ENCODE measurements at regions not wholly inside any gene's neighbourhood (a gene's known extent, or its start where the extent isn't known, plus 50 kb on each side); places are given as distances from the start of the nearest gene placed in this dataset.

DNA sequence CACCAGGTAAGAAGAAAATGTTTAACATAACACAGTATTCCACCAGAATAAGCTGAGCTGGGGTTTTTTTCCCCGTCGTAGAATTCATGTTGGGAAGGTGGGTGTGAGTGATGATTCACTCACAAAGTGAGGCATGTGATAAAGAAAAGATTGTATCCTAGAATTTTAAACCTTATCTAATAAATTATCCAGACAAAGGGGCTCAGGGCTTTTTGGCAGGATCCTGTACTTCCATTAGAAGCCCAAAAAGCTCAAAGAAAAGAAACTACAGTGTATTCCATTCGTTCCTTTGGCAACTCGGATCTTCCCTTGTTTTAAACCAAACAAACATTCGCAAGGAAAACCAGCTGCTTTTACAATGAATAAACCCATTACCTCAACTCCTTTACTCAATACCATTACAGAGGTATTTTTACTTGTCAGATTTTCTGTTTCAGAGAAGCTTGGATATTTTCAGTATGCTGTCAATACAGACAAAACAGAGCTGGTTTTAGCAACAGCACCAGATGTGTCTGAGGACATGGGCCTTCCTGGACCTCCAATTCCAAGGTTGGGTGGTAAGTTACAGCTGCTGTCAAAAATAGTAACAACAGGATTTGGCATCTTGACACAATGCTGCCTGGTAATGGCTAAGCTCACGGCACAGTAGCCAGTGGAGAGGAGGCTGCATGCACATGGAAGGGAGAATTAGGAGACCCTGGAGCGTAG lies 159.9 kb upstream of the RUNX1 start:
- 100% methylated on average over 1 of the region's 7 CpGs for WGBS (ENCODE audit: extremely low coverage, insufficient read length, low lambda C conversion rate)

More for the DNA sequence above, 159.9 kb upstream of the RUNX1 start:
- Histone ChIP-seq H4K20me1 (ENCODE audit: control insufficient read depth, insufficient read depth, insufficient read length) (no peaks in the 10 kb centered on the region), H2BK120ac (ENCODE audit: low read depth, low read length, poor library complexity, severe bottlenecking) (no peak overlapping the region), H3K56ac (ENCODE audit: insufficient read length, low read depth, low read length) (no peak overlapping the region), H3K23ac (ENCODE audit: insufficient read length, low read depth, low read length) (no peak overlapping the region), H2BK5ac (ENCODE audit: insufficient read length, low read length) (no peak overlapping the region), H3K27me3 (ENCODE audit: insufficient read depth, low read length) (no peaks in the 10 kb centered on the region), H4K8ac (replicated peaks; ENCODE audit: insufficient read length, low read depth, low read length) (no peak overlapping the region), H3K18ac (ENCODE audit: insufficient read length, low read depth, low read length) (no peak overlapping the region), H3K9ac (ENCODE audit: extremely low read depth, insufficient read length, low read length) (no peak overlapping the region), H3T11ph (ENCODE audit: low read length) (no peak overlapping the region), H2AFZ (ENCODE audit: low read length) (no peak overlapping the region), H2BK12ac (ENCODE audit: insufficient read length, low read depth, low read length) (no peak overlapping the region), H3K4ac (ENCODE audit: low read depth, low read length) (no peak overlapping the region), H3K4me2 (ENCODE audit: insufficient read depth, insufficient read length, low read length) (no peak overlapping the region), H3K4me1 (ENCODE audit: insufficient read depth, low read length) (no peaks in the 10 kb centered on the region), H3K23me2 (ENCODE audit: insufficient read length, low read depth, low read length, poor library complexity, severe bottlenecking) (no peaks in the 10 kb centered on the region), H2BK20ac (ENCODE audit: low read depth, low read length, poor library complexity, severe bottlenecking) (no peak overlapping the region), H3K14ac (ENCODE audit: insufficient read depth, low read length) (0 out of 2 replicates have a peak overlapping the region, but pooled peaks have one; percentile 35), H4K5ac (ENCODE audit: insufficient read length, low read depth, low read length) (peak overlapping the region; percentile 56), H3K9me3 (ENCODE audit: control insufficient read depth, low read depth, low read length) (no peaks in the 10 kb centered on the region), H3K79me1 (ENCODE audit: insufficient read depth, low read depth, low read length, poor library complexity, severe bottlenecking) (no peaks in the 10 kb centered on the region), H3K27ac (ENCODE audit: insufficient read length, low read depth, low read length) (no peak overlapping the region), H4K91ac (ENCODE audit: insufficient read length, low read depth, low read length) (no peak overlapping the region), H2BK15ac (ENCODE audit: low read depth, low read length) (no peak overlapping the region), H2AK5ac (ENCODE audit: insufficient read length, low read length) (no peak overlapping the region), H3K79me2 (ENCODE audit: insufficient read depth, low read length) (no peaks in the 10 kb centered on the region)
- Mint-ChIP-seq H3K27ac (no peak overlapping the region), H3K9me3 (peaks cover 3 to 4% of the 10 kb centered on the region in 2 experiments; a peak in 3 of 5 replicates), H3K4me3 (no peak overlapping the region), H3K4me1 (peaks cover 12 to 17% of the 10 kb centered on the region in 2 experiments), H3K36me3 (ENCODE audit: insufficient read depth in 1 of 3, low read depth in 3 of 3) (no peaks in the 10 kb centered on the region), H3K27me3 (ENCODE audit: low read depth) (no peaks in the 10 kb centered on the region)
- DNase-seq: no peak
- TF ChIP-seq CTCF (conservative IDR thresholded peaks at IDR 0.05): no peak

Data from H9 (cell line).